GM20000 (cell line): ENCODE measurements at regions not wholly inside any gene's neighbourhood (a gene's known extent, or its start where the extent isn't known, plus 50 kb on each side); places are given as distances from the start of the nearest gene placed in this dataset.

Source experiments
- DNase-seq: peaks from one replicate; pipeline ENCODE4 v3.0.0; 2012; ENCODE audit warnings: low spot score
- CTCF ChIP-seq: IDR thresholded peaks from 2 replicates; pipeline ENCODE4 v1.5.1; 2012; ENCODE audit warnings: mild to moderate bottlenecking, control low read depth; ENCODE audit errors: extremely low read depth, missing control alignments

GRCh38 chr15:69529961-69530633 is 77.5 kb downstream of the RPLP1 start:
- DNase-seq = no peak
- no peak for TF ChIP-seq CTCF

- no peak for TF ChIP-seq CTCF
- no peak for DNase-seq
These were observed 78.5 kb downstream of the RPLP1 start for GRCh38 chr15:69530991-69531664.

- TF ChIP-seq CTCF = no peak
- DNase-seq = no peak
These were observed 79.0 kb downstream of the RPLP1 start for GRCh38 chr15:69531665-69532027.

GRCh38 chr15:69532066-69532465 is 79.4 kb downstream of the RPLP1 start:
- TF ChIP-seq CTCF = no peak
- no peak for DNase-seq

GRCh38 chr15:69532856-69533255 is 80.2 kb downstream of the RPLP1 start:
- TF ChIP-seq CTCF = no peak
- DNase-seq = no peak

GRCh38 chr15:69533522-69533921 is 80.9 kb downstream of the RPLP1 start:
- no peak for DNase-seq
- no peak for TF ChIP-seq CTCF

GRCh38 chr15:69535101-69535638 is 82.6 kb downstream of the RPLP1 start:
- TF ChIP-seq CTCF = no peak
- no peak for DNase-seq
